GM12878 (cell line): ENCODE measurements at regions not wholly inside any gene's neighbourhood (a gene's known extent, or its start where the extent isn't known, plus 50 kb on each side); places are given as distances from the start of the nearest gene placed in this dataset.

ENCODE experiments used
- CBFB ChIP-seq: IDR thresholded peaks from 2 replicates; pipeline ENCODE4 v1.6.1; 2016; ENCODE audit warnings: antibody characterized with exemption, low read depth
- CTCF ChIP-seq, 3 experiments: IDR thresholded peaks in 2 of 3; conservative IDR thresholded peaks in 1 of 3; 2 replicates each; pipeline ENCODE4 v1.5.1; 2011; ENCODE audit warnings: low read depth in 3 of 3, low read length in 3 of 3, mild to moderate bottlenecking in 3 of 3, control low read depth in 2 of 3, moderate library complexity in 2 of 3, inconsistent platforms in 1 of 3, mixed read lengths in 1 of 3; ENCODE audit not compliant: control insufficient read depth in 2 of 3, insufficient read depth in 1 of 3; ENCODE audit errors: extremely low read depth in 1 of 3
- YY1 ChIP-seq: IDR thresholded peaks from 2 replicates; pipeline ENCODE4 v1.6.1; 2011; ENCODE audit warnings: low read depth, mild to moderate bottlenecking, low read length

DNA sequence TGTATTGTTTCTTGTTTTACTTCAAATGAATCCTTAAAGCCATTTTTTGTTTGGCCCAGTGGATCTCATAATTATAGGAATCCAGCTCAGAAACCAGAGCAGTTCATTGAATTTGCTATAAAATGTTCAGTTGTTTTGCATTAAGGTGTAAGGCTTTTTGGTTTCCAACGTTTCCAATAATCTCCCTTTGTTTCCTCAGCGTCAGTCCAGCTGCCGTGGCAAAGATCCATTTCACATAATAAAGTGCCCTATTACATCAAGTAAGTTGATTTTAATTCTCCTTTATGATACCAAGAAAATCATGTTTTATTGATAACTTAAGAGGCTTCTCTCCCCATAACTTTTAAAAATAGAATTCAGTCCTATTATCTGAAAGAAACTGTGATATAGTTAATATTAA is 472.6 kb downstream of the UTRN start:
- TF ChIP-seq CTCF (IDR thresholded peaks at IDR 0.05 in 2 of 3, conservative IDR thresholded peaks at IDR 0.05 in 1 of 3; ENCODE audit: control insufficient read depth in 2 of 3, extremely low read depth in 1 of 3, insufficient read depth in 1 of 3, low read depth in 3 of 3, low read length in 3 of 3) (no peak), CBFB (no peak), YY1 (no peak)
